Transverse colon (tissue), 4 donors: ENCODE measurements at regions not wholly inside any gene's neighbourhood (a gene's known extent, or its start where the extent isn't known, plus 50 kb on each side); places are given as distances from the start of the nearest gene placed in this dataset.
"Not testable (repeated sequence)": the region's sequence is repeated elsewhere in the genome, so short reads cannot be mapped to it uniquely, and the experiment has no call there.

Experiments
- DNase-seq: peaks from one replicate; pipeline ENCODE4 v3.0.0-alpha.2; 2019
- H3K27ac ChIP-seq, 4 donors: fragments of 200-600 bp; sonication (generic); 2 replicates each; pipeline ENCODE4 v1.5.1; 2016 to 2018; ENCODE audit warnings: inconsistent platforms in 4 of 4
- H3K27me3 ChIP-seq: fragments of 200-600 bp; sonication (generic); 2 replicates; pipeline ENCODE4 v1.5.1; 2017; ENCODE audit warnings: inconsistent platforms
- H3K36me3 ChIP-seq, 4 donors: fragments of 200-600 bp; sonication (generic); 2 replicates each; pipeline ENCODE4 v1.5.1; 2017 to 2019; ENCODE audit warnings: inconsistent platforms in 4 of 4
- H3K4me1 ChIP-seq, 4 donors: fragments of 200-600 bp; sonication (generic); 2 replicates each; pipeline ENCODE4 v1.5.1; 2017 to 2020; ENCODE audit warnings: inconsistent platforms in 4 of 4
- H3K4me3 ChIP-seq, 4 donors: fragments of 200-600 bp; sonication (generic); 1 replicate in 1 of 4; 2 replicates in 3 of 4; pipeline versions ENCODE4 v1.5.1 to v1.6.1; 2017 to 2019; ENCODE audit warnings: inconsistent platforms in 4 of 4
- H3K9me3 ChIP-seq, 2 donors: fragments of 200-600 bp; sonication (generic); 2 replicates each; pipeline ENCODE4 v1.5.1; 2017 to 2019; ENCODE audit warnings: inconsistent platforms in 2 of 2
- CTCF ChIP-seq, 5 experiments: fragments of 200-600 bp in 3 of 5; fragments of 450-650 bp in 2 of 5; sonication (generic) in 3 of 5; IDR thresholded peaks; 1 replicate in 2 of 5; 2 replicates in 3 of 5; pipeline ENCODE4 v1.5.1; 2016 to 2017; ENCODE audit warnings: antibody characterized with exemption in 5 of 5, inconsistent platforms in 3 of 5, mild to moderate bottlenecking in 2 of 5, moderate library complexity in 1 of 5
- EP300 ChIP-seq: sonication (generic); formaldehyde crosslinking; IDR thresholded peaks from one replicate; pipeline ENCODE4 v1.6.1; 2017; ENCODE audit warnings: antibody characterized with exemption, low read depth
- POLR2A ChIP-seq: fragments of 450-650 bp; IDR thresholded peaks from one replicate; pipeline ENCODE4 v1.6.1; 2016; ENCODE audit warnings: antibody characterized with exemption, mild to moderate bottlenecking, moderate library complexity
- POLR2AphosphoS5 ChIP-seq, 3 donors: sonication (generic); formaldehyde crosslinking; IDR thresholded peaks; one replicate each; pipeline ENCODE4 v1.6.1; 2016; ENCODE audit warnings: antibody characterized with exemption in 3 of 3
- WGBS, 2 donors: methylation state at CpG; one replicate each; pipeline ENCODE4 v1.1.5; 2018; ENCODE audit warnings: low coverage in 1 of 2; 5-methylcytosine and 5-hydroxymethylcytosine counted together
- in situ Hi-C, 4 donors: fragments of 200-750 bp; cut with MboI; loops; one replicate each; pipeline versions ENCODE4 v1.15.0 to v1.15.1; 2017; ENCODE audit warnings: low sequenced_read_pairs in 3 of 4, low pct_ligation_motif_present in 1 of 4, low pct_unique_long_range_greater_than_20kb in 1 of 4
- intact Hi-C: fragments of 100-400 bp; cut with DNase I; formaldehyde crosslinking; loops from one replicate; pipeline ENCODE4 v1.15.1; 2023; ENCODE audit warnings: low total_unique reads

- Histone ChIP-seq H3K4me3 (no peak overlapping the region), H3K4me1 (no peaks in the 10 kb centered on the region), H3K27ac (no peak overlapping the region), H3K27me3 (no peaks in the 10 kb centered on the region), H3K9me3 (no peaks in the 10 kb centered on the region), H3K36me3 (no peaks in the 10 kb centered on the region)
- in situ Hi-C loops, result loop anchor here in 1 of 4 donors (25.0 kb wide), 2 partner anchors 97 to 103 kb away; no protein-coding TSS in a partner anchor
- no peak for DNase-seq
- TF ChIP-seq POLR2A (no peak), EP300 (no peak), POLR2AphosphoS5 (IDR thresholded peaks at IDR 0.05) (no peak), CTCF (IDR thresholded peaks at IDR 0.05) (no peak)
- intact Hi-C loops, result no loop called here
- 69 to 78% methylated on average over 4 of the region's 4 CpGs for WGBS, 2 donors
These were observed 1343.9 kb upstream of the ACO1 start for GRCh38 chr9:31040564-31040963.

GRCh38 chr9:31045810-31046209, 1338.6 kb upstream of the ACO1 start:
- DNase-seq, result no peak
- intact Hi-C loops, result no loop called here

GRCh38 chr9:31061592-31061991, 1322.9 kb upstream of the ACO1 start:
- H3K36me3 ChIP-seq, intact Hi-C loops, H3K9me3 ChIP-seq, H3K27me3 ChIP-seq, DNase-seq, H3K4me3 ChIP-seq, H3K4me1 ChIP-seq, H3K27ac ChIP-seq: not testable (repeated sequence)
- WGBS, 2 donors, result 71 to 75% methylated on average over 4 to 15 of the region's 15 CpGs
- in situ Hi-C loops, result loop anchor here in 1 of 4 donors (25.0 kb wide), 1 partner anchor 99 kb away; no protein-coding TSS in a partner anchor

More at GRCh38 chr9:31045810-31046209, 1338.6 kb upstream of the ACO1 start:
- Histone ChIP-seq H3K27ac (no peak overlapping the region), H3K9me3 (no peaks in the 10 kb centered on the region), H3K27me3 (no peaks in the 10 kb centered on the region), H3K4me3 (no peak overlapping the region), H3K36me3 (no peaks in the 10 kb centered on the region), H3K4me1 (no peaks in the 10 kb centered on the region)
- in situ Hi-C loops, result loop anchor here in 1 of 4 donors (25.0 kb wide), 2 partner anchors 91 to 109 kb away; no protein-coding TSS in a partner anchor
- WGBS, 2 donors, result 59 to 80% methylated on average over 1 of the region's 1 CpG
- TF ChIP-seq POLR2A, result no peak
- TF ChIP-seq CTCF (IDR thresholded peaks at IDR 0.05), result no peak
- TF ChIP-seq POLR2AphosphoS5 (IDR thresholded peaks at IDR 0.05), result no peak
- TF ChIP-seq EP300, result no peak

GRCh38 chr9:31065691-31066090, 1318.8 kb upstream of the ACO1 start:
- Histone ChIP-seq H3K9me3 (no peaks in the 10 kb centered on the region), H3K36me3 (no peaks in the 10 kb centered on the region), H3K4me1 (peaks cover 0 to 4% (median 0%) of the 10 kb centered on the region in 4 donors), H3K27me3 (no peaks in the 10 kb centered on the region), H3K4me3 (no peak overlapping the region), H3K27ac (no peak overlapping the region)
- DNase-seq, result no peak
- intact Hi-C loops (no loop called here), in situ Hi-C loops (loop anchor here in 1 of 4 donors (25.0 kb wide), 1 partner anchor 103 kb away; no protein-coding TSS in a partner anchor)
- TF ChIP-seq POLR2AphosphoS5 (IDR thresholded peaks at IDR 0.05) (no peak), POLR2A (no peak), EP300 (no peak), CTCF (IDR thresholded peaks at IDR 0.05) (no peak)
- 60 to 89% methylated on average over 3 of the region's 3 CpGs for WGBS, 2 donors

- WGBS, 2 donors, result 27 to 50% methylated on average over 2 of the region's 2 CpGs
- TF ChIP-seq EP300 (no peak), CTCF (IDR thresholded peaks at IDR 0.05) (no peak), POLR2A (no peak), POLR2AphosphoS5 (IDR thresholded peaks at IDR 0.05) (no peak)
These were observed 1317.0 kb upstream of the ACO1 start for GRCh38 chr9:31067418-31067817.

More at GRCh38 chr9:31067418-31067817, 1317.0 kb upstream of the ACO1 start:
- H3K4me1 ChIP-seq, result peaks cover 0 to 4% (median 0%) of the 10 kb centered on the region in 4 donors
- DNase-seq, result no peak
- no peaks in the 10 kb centered on the region for H3K36me3 ChIP-seq
- H3K4me3 ChIP-seq, result no peak overlapping the region
- intact Hi-C loops, result no loop called here
- H3K27me3 ChIP-seq, result no peaks in the 10 kb centered on the region
- no peak overlapping the region for H3K27ac ChIP-seq
- no peaks in the 10 kb centered on the region for H3K9me3 ChIP-seq
- in situ Hi-C loops, result loop anchor here in 1 of 4 donors (25.0 kb wide), 1 partner anchor 105 kb away; no protein-coding TSS in a partner anchor
